ENCODE measurements at regions not wholly inside any gene's neighbourhood (a gene's known extent, or its start where the extent isn't known, plus 50 kb on each side); places are given as distances from the start of the nearest gene placed in this dataset.

GRCh38 chr12:78442454-78442801 lies 422.1 kb upstream of the SYT1 start:
- CTCF ChIA-PET: interaction anchor here (0.7 kb wide), 1 partner anchor 148 kb away, joined by 3 read pairs; no protein-coding TSS in a partner anchor
- Histone ChIP-seq H3K27ac (ENCODE audit: extremely low read depth, low read depth, low read length) (no peak overlapping the region), H3K36me3 (ENCODE audit: control insufficient read depth in 2 of 2, insufficient read depth in 1 of 2, low read length in 2 of 2) (no peaks in the 10 kb centered on the region), H3K4me3 (ENCODE audit: low read depth, low read length) (no peak overlapping the region), H3K9me3 (ENCODE audit: control insufficient read depth, insufficient read depth, low read depth, low read length) (no peaks in the 10 kb centered on the region), H3K4me1 (ENCODE audit: control insufficient read depth, insufficient read depth, low read length) (no peaks in the 10 kb centered on the region)
- POLR2A ChIA-PET: no interaction called here
- no peak for TF ChIP-seq ZNF140 (tag by site-specific recombination; IDR thresholded peaks at IDR 0.05)

- Histone ChIP-seq H3K27ac (ENCODE audit: extremely low read depth, low read depth, low read length) (no peak overlapping the region), H3K4me1 (ENCODE audit: control insufficient read depth, insufficient read depth, low read length) (no peaks in the 10 kb centered on the region), H3K9me3 (ENCODE audit: control insufficient read depth, insufficient read depth, low read depth, low read length) (no peaks in the 10 kb centered on the region), H3K36me3 (ENCODE audit: control insufficient read depth in 2 of 2, insufficient read depth in 1 of 2, low read length in 2 of 2) (no peaks in the 10 kb centered on the region), H3K4me3 (ENCODE audit: low read depth, low read length) (no peak overlapping the region)
- no peak for TF ChIP-seq RBAK (tag by site-specific recombination; IDR thresholded peaks at IDR 0.05)
- ChIA-PET POLR2A (no interaction called here), CTCF (no interaction called here)
Observed at GRCh38 chr12:78446555-78446954, 418.0 kb upstream of the SYT1 start.

GRCh38 chr12:78447373-78447772 lies 417.2 kb upstream of the SYT1 start:
- H3K36me3 ChIP-seq (ENCODE audit: control insufficient read depth in 2 of 2, insufficient read depth in 1 of 2, low read length in 2 of 2): no peaks in the 10 kb centered on the region
- ChIA-PET CTCF (no interaction called here), POLR2A (no interaction called here)
- H3K27ac ChIP-seq (ENCODE audit: extremely low read depth, low read depth, low read length): no peak overlapping the region
- no peaks in the 10 kb centered on the region for H3K4me1 ChIP-seq (ENCODE audit: control insufficient read depth, insufficient read depth, low read length)
- H3K9me3 ChIP-seq (ENCODE audit: control insufficient read depth, insufficient read depth, low read depth, low read length): no peaks in the 10 kb centered on the region
- no peak overlapping the region for H3K4me3 ChIP-seq (ENCODE audit: low read depth, low read length)
- TF ChIP-seq ZBTB49 (tag by site-specific recombination; IDR thresholded peaks at IDR 0.05; ENCODE audit: low read depth) (no peak), PRDM6 (tag by site-specific recombination; IDR thresholded peaks at IDR 0.05) (no peak), ZNF510 (tag by site-specific recombination; IDR thresholded peaks at IDR 0.05; ENCODE audit: insufficient replicate concordance) (no peak), CTCF (tag by site-specific recombination; IDR thresholded peaks at IDR 0.05) (no peak)

GRCh38 chr12:78448692-78449091 lies 415.9 kb upstream of the SYT1 start:
- POLR2A ChIA-PET: no interaction called here
- TF ChIP-seq AEBP2 (tag by site-specific recombination; IDR thresholded peaks at IDR 0.05; ENCODE audit: borderline replicate concordance) (no peak), ZNF664 (tag by site-specific recombination; IDR thresholded peaks at IDR 0.05) (no peak), ZNF621 (tag by site-specific recombination; IDR thresholded peaks at IDR 0.05) (no peak), SP2 (tag by site-specific recombination; IDR thresholded peaks at IDR 0.05) (no peak), ZNF792 (tag by site-specific recombination; IDR thresholded peaks at IDR 0.05) (no peak)
- Histone ChIP-seq H3K9me3 (ENCODE audit: control insufficient read depth, insufficient read depth, low read depth, low read length) (no peaks in the 10 kb centered on the region), H3K36me3 (ENCODE audit: control insufficient read depth in 2 of 2, insufficient read depth in 1 of 2, low read length in 2 of 2) (no peaks in the 10 kb centered on the region), H3K4me1 (ENCODE audit: control insufficient read depth, insufficient read depth, low read length) (no peaks in the 10 kb centered on the region), H3K27ac (ENCODE audit: extremely low read depth, low read depth, low read length) (no peak overlapping the region), H3K4me3 (ENCODE audit: low read depth, low read length) (no peak overlapping the region)
- CTCF ChIA-PET: interaction anchor here (0.6 kb wide), 1 partner anchor 1730 kb away, joined by 3 read pairs; no protein-coding TSS in a partner anchor

All from HEK293 (cell line).